ENCODE measurements at regions not wholly inside any gene's neighbourhood (a gene's known extent, or its start where the extent isn't known, plus 50 kb on each side); places are given as distances from the start of the nearest gene placed in this dataset.

DNA sequence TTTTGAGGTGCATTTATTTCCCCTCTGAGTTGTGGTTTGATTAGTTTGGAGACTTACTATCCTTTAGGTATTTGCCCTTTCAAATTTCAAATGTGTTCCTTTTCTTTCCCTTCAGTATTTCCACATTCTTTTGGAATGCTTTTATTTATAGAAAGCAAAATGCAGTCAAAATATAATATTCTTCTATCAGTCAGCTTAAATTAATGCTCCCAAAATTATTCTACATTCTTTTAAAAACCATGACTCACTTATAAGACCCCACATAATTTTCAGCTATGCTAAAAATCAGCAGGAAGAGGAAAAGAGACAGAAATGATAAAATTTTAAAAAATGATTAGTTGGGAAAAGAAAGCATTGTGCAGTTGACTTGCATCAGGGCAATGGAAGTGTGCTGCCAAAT is 180.0 kb upstream of the SMLR1 start:
- Histone ChIP-seq H3K9me3 (ENCODE audit: low read depth) (no peaks in the 10 kb centered on the region), H3K36me3 (no peaks in the 10 kb centered on the region), H3K4me1 (ENCODE audit: low read depth) (no peaks in the 10 kb centered on the region), H3K27ac (no peak overlapping the region), H3K27me3 (no peaks in the 10 kb centered on the region), H3K4me3 (no peak overlapping the region)
- peak in 1 of 2 donors; percentile 3 for DNase-seq (ENCODE audit: low read depth in 1 of 2, low spot score in 1 of 2)
- no peak for TF ChIP-seq CTCF (IDR thresholded peaks at IDR 0.05; ENCODE audit: low read depth, low read length)

GRCh38 chr6:130655586-130655985 is 171.6 kb upstream of the SMLR1 start:
- TF ChIP-seq CTCF (IDR thresholded peaks at IDR 0.05; ENCODE audit: low read depth, low read length) = no peak

DNA sequence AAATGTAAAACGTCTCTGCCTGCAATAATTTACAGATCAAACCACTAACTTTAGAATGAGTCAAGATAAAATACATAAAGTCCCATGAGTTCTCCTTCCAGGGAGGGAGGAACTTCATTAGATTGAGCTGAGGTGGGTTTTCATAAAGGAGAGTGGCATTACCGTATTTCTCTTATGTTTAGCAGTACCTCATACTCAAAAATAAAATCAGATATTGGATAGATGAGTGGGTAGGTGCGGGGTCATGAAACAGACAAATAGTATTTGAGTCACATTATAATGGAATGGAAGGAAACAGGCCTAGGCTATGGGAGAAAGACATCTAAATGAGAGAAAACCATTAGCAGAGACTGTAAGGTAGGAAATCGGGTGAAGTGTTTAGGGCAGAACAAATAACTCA is 166.1 kb upstream of the SMLR1 start:
- H3K9me3 ChIP-seq (ENCODE audit: low read depth) = no peaks in the 10 kb centered on the region
- H3K27ac ChIP-seq = no peak overlapping the region
- no peaks in the 10 kb centered on the region for H3K36me3 ChIP-seq
- no peak for TF ChIP-seq CTCF (IDR thresholded peaks at IDR 0.05; ENCODE audit: low read depth, low read length)
- H3K4me1 ChIP-seq (ENCODE audit: low read depth) = no peaks in the 10 kb centered on the region
- H3K4me3 ChIP-seq = no peak overlapping the region
- DNase-seq (ENCODE audit: low read depth in 1 of 2, low spot score in 1 of 2) = no peak
- no peaks in the 10 kb centered on the region for H3K27me3 ChIP-seq

More at GRCh38 chr6:130655586-130655985, 171.6 kb upstream of the SMLR1 start:
- Histone ChIP-seq H3K4me3 (no peak overlapping the region), H3K27ac (no peak overlapping the region), H3K36me3 (no peaks in the 10 kb centered on the region), H3K4me1 (ENCODE audit: low read depth) (no peaks in the 10 kb centered on the region), H3K9me3 (ENCODE audit: low read depth) (no peaks in the 10 kb centered on the region), H3K27me3 (no peaks in the 10 kb centered on the region)
- DNase-seq (ENCODE audit: low read depth in 1 of 2, low spot score in 1 of 2) = no peak

DNA sequence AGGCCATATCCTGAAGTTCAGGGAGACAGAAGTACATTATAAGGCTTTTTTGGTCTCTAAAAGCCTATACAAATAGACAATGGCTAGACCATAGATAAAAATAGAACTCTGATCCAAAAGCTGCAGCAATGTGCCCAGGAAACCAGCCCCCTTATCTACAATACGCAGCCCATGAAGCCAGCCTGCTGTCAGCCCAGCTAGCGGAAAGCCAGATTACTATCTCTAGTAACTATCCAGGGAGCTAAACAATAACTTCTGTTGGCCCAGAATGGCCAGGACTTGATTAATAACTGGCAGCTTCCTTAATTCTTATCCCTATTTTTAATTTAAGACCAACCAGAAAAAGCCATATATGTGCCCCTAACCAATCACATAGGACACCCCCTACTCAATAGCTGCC is 160.4 kb upstream of the SMLR1 start:
- no peaks in the 10 kb centered on the region for H3K36me3 ChIP-seq

GRCh38 chr6:130670142-130670541 is 157.1 kb upstream of the SMLR1 start:
- TF ChIP-seq CTCF (IDR thresholded peaks at IDR 0.05; ENCODE audit: low read depth, low read length) = no peak
- Histone ChIP-seq H3K4me3 (no peak overlapping the region), H3K27ac (no peak overlapping the region), H3K4me1 (ENCODE audit: low read depth) (no peaks in the 10 kb centered on the region), H3K27me3 (no peaks in the 10 kb centered on the region), H3K36me3 (no peaks in the 10 kb centered on the region), H3K9me3 (ENCODE audit: low read depth) (no peaks in the 10 kb centered on the region)
- no peak for DNase-seq (ENCODE audit: low read depth in 1 of 2, low spot score in 1 of 2)

More for the DNA sequence above, 160.4 kb upstream of the SMLR1 start:
- H3K9me3 ChIP-seq (ENCODE audit: low read depth) = no peaks in the 10 kb centered on the region
- no peak for DNase-seq (ENCODE audit: low read depth in 1 of 2, low spot score in 1 of 2)
- no peaks in the 10 kb centered on the region for H3K27me3 ChIP-seq
- no peak for TF ChIP-seq CTCF (IDR thresholded peaks at IDR 0.05; ENCODE audit: low read depth, low read length)
- no peak overlapping the region for H3K27ac ChIP-seq
- H3K4me3 ChIP-seq = no peak overlapping the region
- no peaks in the 10 kb centered on the region for H3K4me1 ChIP-seq (ENCODE audit: low read depth)

GRCh38 chr6:130671119-130671518 is 156.1 kb upstream of the SMLR1 start:
- no peak for DNase-seq (ENCODE audit: low read depth in 1 of 2, low spot score in 1 of 2)
- no peak overlapping the region for H3K27ac ChIP-seq
- TF ChIP-seq CTCF (IDR thresholded peaks at IDR 0.05; ENCODE audit: low read depth, low read length) = no peak

More at GRCh38 chr6:130671119-130671518, 156.1 kb upstream of the SMLR1 start:
- no peak overlapping the region for H3K4me3 ChIP-seq
- no peaks in the 10 kb centered on the region for H3K27me3 ChIP-seq
- H3K36me3 ChIP-seq = no peaks in the 10 kb centered on the region
- H3K9me3 ChIP-seq (ENCODE audit: low read depth) = no peaks in the 10 kb centered on the region
- H3K4me1 ChIP-seq (ENCODE audit: low read depth) = no peaks in the 10 kb centered on the region
